ENCODE measurements at regions not wholly inside any gene's neighbourhood (a gene's known extent, or its start where the extent isn't known, plus 50 kb on each side); places are given as distances from the start of the nearest gene placed in this dataset.

DNA sequence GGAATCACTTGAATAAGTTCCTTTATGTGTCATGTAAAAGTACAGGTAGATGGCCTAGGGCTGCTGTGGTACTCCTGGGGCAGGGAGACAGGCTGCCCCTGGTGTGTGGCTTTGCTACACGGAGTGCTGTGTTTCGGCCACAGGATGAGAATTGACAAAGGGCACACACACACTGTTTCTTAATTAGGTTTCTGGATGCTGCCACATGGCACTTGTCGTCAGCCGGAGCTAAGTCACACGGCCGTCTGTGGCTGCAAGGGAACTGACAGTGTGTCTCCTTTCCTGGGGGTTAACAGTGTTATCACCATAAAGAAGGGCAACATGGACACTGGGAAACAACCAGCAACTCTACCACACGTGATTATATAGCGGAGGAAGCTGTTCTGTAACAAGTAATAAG is 55.7 kb upstream of the CREB5 start:
- no peak overlapping the region for H3K4me3 Mint-ChIP-seq
- H3K4me1 ChIP-seq (ENCODE audit: control insufficient read depth, insufficient read depth, low read length), result no peaks in the 10 kb centered on the region
- no peaks in the 10 kb centered on the region for H3K9me3 Mint-ChIP-seq
- intact Hi-C loops (cut with micrococcal nuclease), result no loop called here
- H3K36me3 Mint-ChIP-seq, result no peaks in the 10 kb centered on the region
- WGBS (ENCODE audit: insufficient coverage), result 76% methylated on average over 8 of the region's 8 CpGs
- TF ChIP-seq CTCF (IDR thresholded peaks at IDR 0.05), result no peak
- ATAC-seq (no peak), DNase-seq (no peak)
- no peaks in the 10 kb centered on the region for H3K9me3 ChIP-seq (ENCODE audit: control insufficient read depth, insufficient read depth, low read length)
- no peaks in the 10 kb centered on the region for H3K36me3 ChIP-seq (ENCODE audit: control insufficient read depth, insufficient read depth, low read length)
- no peak overlapping the region for H3K27ac Mint-ChIP-seq
- no peak overlapping the region for H3K27ac ChIP-seq (ENCODE audit: low read length)
- peaks cover 0 to 9% of the 10 kb centered on the region in 2 donors for H3K27me3 Mint-ChIP-seq (ENCODE audit: low read depth in 2 of 2)
- no peak overlapping the region for H3K4me3 ChIP-seq (ENCODE audit: low read length)
- H3K27me3 ChIP-seq (ENCODE audit: control insufficient read depth, insufficient read depth, low read length), result no peaks in the 10 kb centered on the region
- H3K4me1 Mint-ChIP-seq, result no peaks in the 10 kb centered on the region

GRCh38 chr7:28358423-28358868 is 53.9 kb upstream of the CREB5 start:
- DNase-seq (no peak), ATAC-seq (no peak)
- Histone ChIP-seq H3K4me3 (ENCODE audit: low read length) (no peak overlapping the region), H3K9me3 (ENCODE audit: control insufficient read depth, insufficient read depth, low read length) (no peaks in the 10 kb centered on the region), H3K27ac (ENCODE audit: low read length) (no peak overlapping the region), H3K27me3 (ENCODE audit: control insufficient read depth, insufficient read depth, low read length) (no peaks in the 10 kb centered on the region), H3K36me3 (ENCODE audit: control insufficient read depth, insufficient read depth, low read length) (no peaks in the 10 kb centered on the region), H3K4me1 (ENCODE audit: control insufficient read depth, insufficient read depth, low read length) (no peaks in the 10 kb centered on the region)
- intact Hi-C loops (cut with micrococcal nuclease), result no loop called here
- TF ChIP-seq CTCF (IDR thresholded peaks at IDR 0.05), result no peak
- Mint-ChIP-seq H3K9me3 (no peaks in the 10 kb centered on the region), H3K4me3 (no peak overlapping the region), H3K36me3 (no peaks in the 10 kb centered on the region), H3K27ac (no peak overlapping the region), H3K27me3 (ENCODE audit: low read depth in 2 of 2) (peaks cover 0 to 4% of the 10 kb centered on the region in 2 donors), H3K4me1 (no peaks in the 10 kb centered on the region)
- WGBS (ENCODE audit: insufficient coverage), result 95% methylated on average over 5 of the region's 5 CpGs

GRCh38 chr7:28360739-28361138 is 51.6 kb upstream of the CREB5 start:
- Mint-ChIP-seq H3K27me3 (ENCODE audit: low read depth in 2 of 2) (peaks cover 15% of the 10 kb centered on the region in 2 donors), H3K27ac (no peak overlapping the region), H3K36me3 (peaks cover 15% of the 10 kb centered on the region), H3K9me3 (peaks cover 8 to 9% of the 10 kb centered on the region in 2 donors), H3K4me3 (no peak overlapping the region), H3K4me1 (no peaks in the 10 kb centered on the region)
- Histone ChIP-seq H3K4me1 (ENCODE audit: control insufficient read depth, insufficient read depth, low read length) (no peaks in the 10 kb centered on the region), H3K4me3 (ENCODE audit: low read length) (no peak overlapping the region), H3K9me3 (ENCODE audit: control insufficient read depth, insufficient read depth, low read length) (no peaks in the 10 kb centered on the region), H3K27ac (ENCODE audit: low read length) (no peak overlapping the region), H3K27me3 (ENCODE audit: control insufficient read depth, insufficient read depth, low read length) (no peaks in the 10 kb centered on the region), H3K36me3 (ENCODE audit: control insufficient read depth, insufficient read depth, low read length) (no peaks in the 10 kb centered on the region)
- TF ChIP-seq CTCF (IDR thresholded peaks at IDR 0.05), result no peak
- WGBS (ENCODE audit: insufficient coverage), result 67% methylated on average over 1 of the region's 1 CpG
- DNase-seq (no peak), ATAC-seq (no peak)
- intact Hi-C loops (cut with micrococcal nuclease), result no loop called here

DNA sequence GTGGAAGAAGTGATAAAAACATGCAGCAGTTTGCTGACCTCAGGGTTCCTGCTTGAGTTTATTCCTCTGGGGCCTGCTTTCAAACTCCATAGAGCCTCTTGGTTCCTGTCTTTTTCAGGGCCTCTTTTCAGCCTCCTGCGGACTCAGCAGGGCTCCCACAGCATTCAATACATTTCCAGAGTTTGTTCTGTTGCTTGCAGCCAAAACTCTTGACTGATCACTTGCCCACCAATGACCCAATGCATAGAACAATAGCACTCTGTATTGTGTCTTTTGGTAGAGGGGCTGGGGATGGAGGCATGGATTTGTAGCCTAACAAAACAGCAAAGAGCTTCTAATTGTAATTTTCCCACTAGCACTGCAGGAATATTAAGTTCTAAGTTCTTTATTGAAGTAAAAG is 50.8 kb upstream of the CREB5 start:
- Mint-ChIP-seq H3K4me1 (no peaks in the 10 kb centered on the region), H3K4me3 (no peak overlapping the region), H3K27ac (no peak overlapping the region), H3K27me3 (ENCODE audit: low read depth in 2 of 2) (peaks cover 15 to 17% of the 10 kb centered on the region in 2 donors), H3K36me3 (peaks cover 15% of the 10 kb centered on the region), H3K9me3 (peaks cover 8 to 9% of the 10 kb centered on the region in 2 donors)
- WGBS (ENCODE audit: insufficient coverage), result 75% methylated on average over 1 of the region's 1 CpG
- no peak for TF ChIP-seq CTCF (IDR thresholded peaks at IDR 0.05)
- ATAC-seq (no peak), DNase-seq (no peak)
- Histone ChIP-seq H3K36me3 (ENCODE audit: control insufficient read depth, insufficient read depth, low read length) (no peaks in the 10 kb centered on the region), H3K27ac (ENCODE audit: low read length) (no peak overlapping the region), H3K9me3 (ENCODE audit: control insufficient read depth, insufficient read depth, low read length) (no peaks in the 10 kb centered on the region), H3K27me3 (ENCODE audit: control insufficient read depth, insufficient read depth, low read length) (no peaks in the 10 kb centered on the region), H3K4me3 (ENCODE audit: low read length) (no peak overlapping the region), H3K4me1 (ENCODE audit: control insufficient read depth, insufficient read depth, low read length) (no peaks in the 10 kb centered on the region)
- intact Hi-C loops (cut with micrococcal nuclease), result no loop called here

All from natural killer cell (primary cell).